ENCODE measurements at regions not wholly inside any gene's neighbourhood (a gene's known extent, or its start where the extent isn't known, plus 50 kb on each side); places are given as distances from the start of the nearest gene placed in this dataset.

DNA sequence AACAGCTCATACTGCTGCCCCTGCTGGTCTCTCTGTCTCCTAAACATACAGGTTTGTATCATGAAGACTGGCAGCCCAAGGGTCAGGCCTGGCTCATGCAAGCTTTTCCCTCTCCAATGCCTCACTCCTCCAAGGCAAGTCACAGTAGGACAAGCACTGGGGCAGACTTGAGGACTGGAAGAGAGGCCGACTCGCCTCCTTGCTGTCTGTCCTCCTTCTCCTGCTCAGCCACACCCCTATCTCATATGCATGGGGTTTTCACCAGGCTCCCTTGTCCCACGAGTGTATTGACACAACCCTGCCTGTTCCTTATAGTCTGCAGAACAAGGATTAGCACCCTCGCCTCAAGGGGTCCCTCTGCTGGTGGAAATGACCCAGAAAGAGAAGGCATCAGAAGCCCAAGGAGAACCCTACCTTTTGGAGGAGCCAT, 223.7 kb downstream of the SOX11 start:
- peak; percentile 8 for DNase-seq (ENCODE audit: low read depth)

DNA sequence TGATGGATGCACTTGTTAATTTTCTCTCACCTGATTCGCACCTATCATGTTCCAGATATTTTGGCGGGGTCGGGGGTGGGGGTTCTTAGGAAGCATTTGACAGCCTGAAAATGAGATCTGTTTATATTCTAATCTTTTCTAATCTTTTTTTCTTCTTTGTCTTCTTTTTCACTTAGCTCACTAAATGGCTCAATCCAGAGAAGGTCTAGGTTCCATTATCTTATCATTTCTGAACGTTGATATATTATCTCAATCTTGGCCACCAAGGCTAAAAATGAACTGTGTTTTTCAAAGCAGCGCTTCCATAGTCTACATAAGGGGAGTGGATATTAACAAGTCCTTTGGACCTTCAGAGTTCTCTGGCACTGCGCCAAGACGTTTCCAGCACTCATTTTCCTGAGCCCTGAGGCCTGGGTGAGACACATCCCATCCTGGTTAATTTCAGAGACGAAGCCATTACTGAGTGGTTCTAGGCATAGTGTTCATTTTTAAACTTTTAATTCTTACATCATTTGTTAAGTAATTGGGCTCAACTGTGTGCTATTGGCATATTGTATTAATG, 229.0 kb downstream of the SOX11 start:
- no peak for DNase-seq (ENCODE audit: low read depth)

DNA sequence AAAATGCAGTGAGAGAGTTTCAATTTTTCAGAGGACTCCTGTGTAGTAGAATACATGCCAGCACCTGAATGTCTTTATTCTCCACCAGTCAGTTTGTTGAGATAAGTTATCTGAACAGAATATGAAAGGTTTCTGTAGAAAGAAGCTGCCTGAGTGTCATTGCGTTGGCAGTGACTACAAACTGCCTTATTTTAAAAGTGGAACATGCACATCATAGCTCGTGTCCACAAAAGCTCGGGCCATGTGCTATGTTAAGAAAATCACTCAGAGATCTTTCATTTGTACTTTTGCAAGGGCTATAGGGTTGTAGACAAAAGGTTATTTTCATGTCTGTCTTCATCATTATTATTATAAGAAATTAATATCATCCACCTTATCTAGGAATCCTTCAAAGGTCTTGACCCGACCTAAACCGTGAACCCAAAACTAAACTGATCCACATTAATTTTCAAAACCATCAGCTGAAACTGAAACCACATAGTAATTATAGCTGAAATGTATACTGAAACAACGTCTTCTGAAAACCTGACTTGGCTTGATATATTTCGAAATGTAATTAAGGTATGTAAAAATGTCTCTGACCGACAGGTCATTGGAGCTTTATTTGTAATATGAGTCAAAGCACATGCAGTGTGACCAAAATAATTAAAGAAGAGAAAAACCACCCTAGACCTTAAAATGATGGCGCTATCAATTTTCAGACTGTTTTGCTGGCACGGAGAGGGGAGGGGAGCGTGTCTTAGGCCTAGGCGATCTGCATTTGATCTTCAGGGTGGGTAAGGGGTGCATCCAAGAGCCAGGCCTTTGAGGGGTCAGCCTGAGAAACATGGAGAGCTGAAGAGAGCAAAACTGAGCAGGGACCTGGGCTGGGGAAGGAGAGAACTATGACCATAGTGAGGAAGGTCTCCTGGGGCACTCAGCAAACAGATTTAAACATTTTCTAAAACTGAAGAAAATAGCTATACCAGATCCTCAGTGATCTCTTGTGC, 232.1 kb downstream of the SOX11 start:
- no peak for DNase-seq (ENCODE audit: low read depth)

DNA sequence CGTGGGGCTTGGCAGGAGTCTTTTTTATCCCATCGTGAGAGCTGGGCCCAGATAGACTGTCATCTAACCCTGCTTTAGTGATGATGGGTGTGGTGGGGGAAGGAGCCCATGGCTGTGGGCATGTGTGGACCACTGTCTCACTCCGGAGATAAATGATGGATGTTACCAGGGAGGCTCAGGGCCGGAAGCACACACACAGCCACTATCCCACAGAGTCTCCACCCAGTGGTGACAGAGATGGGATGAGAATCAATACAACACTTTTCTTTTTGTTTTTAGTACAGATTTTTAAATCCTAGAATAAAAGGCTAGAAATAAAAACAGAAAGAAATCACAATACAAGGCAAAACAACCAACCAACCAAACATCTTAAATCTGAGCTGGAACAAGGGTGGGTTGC, 233.4 kb downstream of the SOX11 start:
- no peak for DNase-seq (ENCODE audit: low read depth)

DNA sequence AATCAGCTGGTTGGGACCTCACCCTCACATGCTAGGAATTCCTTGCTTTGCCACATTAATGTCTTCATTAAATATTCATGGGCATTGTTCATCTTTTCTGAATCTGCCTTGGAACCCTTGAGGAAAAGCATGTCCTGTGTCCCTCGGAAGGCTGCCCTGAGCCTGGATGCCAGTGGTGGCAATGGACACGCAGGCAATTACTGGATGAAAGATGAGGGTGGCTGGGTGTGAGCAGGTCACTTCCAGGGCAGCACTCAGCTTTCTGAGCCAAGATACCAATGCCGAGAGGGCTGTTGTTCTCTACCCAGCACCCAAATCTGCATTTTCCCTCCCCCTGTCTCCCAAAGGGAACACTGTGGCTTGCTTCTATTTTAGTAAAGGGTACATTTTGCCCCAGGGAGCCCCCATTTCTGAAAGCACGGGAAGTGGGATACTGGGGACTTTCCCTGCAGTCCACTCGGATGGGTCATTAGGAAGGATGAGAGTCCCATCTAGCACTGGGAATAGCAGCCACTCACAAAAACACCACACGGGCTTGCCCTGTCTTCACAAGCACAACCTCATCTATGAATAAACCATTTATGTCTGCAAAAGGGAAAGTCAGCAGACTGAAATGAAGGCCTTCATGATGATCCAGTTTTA, 234.8 kb downstream of the SOX11 start:
- DNase-seq (ENCODE audit: low read depth), result no peak

DNA sequence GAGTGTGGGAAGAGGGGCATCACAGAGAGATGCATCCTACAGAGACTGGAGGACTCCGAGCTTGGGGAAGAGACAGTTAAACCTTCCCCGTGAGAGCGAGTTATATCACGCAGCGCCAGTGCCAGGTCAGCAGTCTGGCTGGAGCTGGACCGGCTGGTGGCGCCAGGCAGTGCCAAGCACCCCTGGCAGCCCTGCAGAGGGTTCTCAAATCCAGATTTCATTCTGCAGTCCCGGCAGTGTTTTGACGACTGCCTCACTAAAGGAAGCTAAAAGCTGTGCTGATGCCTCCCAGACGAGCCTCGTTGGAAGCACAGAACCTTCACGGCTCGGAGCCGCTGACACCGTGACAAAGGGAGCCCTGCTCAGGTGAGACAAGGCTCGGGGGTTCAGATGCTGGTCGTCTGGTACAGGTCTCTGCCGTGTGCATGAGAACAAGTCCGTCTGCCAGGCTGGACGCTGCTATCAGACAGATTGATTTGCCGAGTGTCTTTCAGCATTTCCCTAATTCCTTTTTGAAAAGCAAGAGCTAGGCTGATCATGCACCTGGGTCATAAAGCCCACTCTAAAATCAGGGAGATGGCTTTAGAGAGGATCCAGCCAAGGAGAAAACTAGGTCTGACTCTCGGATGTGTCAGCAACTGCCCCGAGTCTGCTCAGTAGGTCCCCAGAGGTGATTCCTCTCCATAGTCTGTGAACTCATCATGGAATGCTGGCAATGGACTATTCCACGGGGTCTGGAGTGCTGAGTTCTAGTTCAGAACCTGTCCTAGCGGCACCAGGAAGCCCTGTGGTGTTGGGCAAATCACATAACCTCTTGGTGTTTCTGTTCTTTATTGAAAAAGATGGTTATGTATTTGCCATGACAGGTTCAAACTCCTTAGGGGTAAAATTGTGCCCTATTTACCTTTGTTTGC, 240.6 kb downstream of the SOX11 start:
- no peak for DNase-seq (ENCODE audit: low read depth)

DNA sequence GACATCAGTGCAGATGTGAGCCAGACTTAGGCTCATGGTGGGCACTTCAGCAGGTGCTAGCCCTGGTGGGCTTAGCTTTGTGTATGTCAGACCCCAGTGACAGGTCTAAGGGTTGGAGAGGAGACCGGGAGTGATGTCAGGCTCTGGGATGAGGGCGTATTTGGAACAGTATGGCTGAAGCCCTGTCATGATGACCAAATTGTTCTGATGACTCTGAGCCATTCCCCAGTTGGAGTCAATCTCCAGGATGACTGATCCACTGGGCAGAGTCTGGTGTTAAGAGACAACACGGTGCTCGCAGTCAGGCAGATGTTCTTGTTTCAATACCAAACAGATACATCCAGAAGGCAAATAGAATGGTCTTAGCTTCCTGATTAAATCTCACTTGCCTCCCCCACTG, 241.5 kb downstream of the SOX11 start:
- no peak for DNase-seq (ENCODE audit: low read depth)

DNA sequence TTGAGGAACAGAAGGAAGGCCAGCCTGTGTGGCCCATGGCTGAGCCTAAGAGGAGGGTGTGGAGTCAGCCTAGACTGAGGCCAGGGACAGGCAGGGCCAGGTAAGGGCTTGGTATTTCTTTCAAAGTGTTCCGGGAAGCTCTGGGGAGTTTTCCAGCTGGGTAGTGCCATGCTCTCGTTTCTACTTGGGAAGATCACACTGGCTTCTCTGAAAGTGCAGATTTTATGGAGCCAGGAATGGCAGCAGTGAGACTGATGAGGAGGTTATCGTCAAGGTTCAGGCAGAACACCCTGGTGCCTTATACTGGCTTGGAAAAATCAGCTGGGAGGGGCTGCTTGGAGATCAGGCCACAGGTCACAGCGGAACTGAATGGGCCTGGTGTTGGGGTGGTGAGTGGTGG, 245.1 kb downstream of the SOX11 start:
- no peak for DNase-seq (ENCODE audit: low read depth)

DNA sequence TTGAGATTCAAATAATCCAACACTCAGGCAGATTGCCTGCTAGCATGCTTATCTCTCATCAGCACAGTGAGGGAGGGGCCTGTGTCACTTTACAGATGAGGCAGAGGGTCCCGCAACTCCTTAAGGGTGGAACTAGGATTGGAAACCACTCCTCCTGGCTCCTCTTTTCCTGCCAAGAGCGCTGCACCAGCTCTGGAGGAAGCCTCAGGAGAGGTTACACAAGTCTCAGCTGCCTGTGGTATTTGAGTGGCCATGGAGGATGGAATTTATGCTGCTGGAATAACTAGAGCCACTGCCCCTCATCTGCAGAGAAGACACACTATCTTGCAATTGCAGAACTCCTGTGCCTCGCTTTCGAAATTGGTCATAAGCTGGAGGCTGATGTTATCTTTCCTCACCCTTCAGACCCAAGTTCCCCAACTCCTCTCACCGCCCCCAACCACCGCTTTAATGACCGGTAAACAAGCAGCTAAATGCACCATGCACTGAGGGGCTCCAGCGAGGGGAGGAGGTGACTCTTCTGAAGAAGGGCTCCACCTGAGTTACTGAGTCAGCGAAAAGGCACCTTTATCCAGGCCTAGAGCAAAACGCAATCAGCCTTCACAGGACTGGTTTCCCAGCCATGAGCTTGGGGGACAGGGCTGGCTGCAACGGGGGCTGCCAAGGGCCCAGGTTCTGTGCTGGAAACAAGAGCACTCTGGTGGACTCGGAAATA, 245.8 kb downstream of the SOX11 start:
- no peak for DNase-seq (ENCODE audit: low read depth)

DNA sequence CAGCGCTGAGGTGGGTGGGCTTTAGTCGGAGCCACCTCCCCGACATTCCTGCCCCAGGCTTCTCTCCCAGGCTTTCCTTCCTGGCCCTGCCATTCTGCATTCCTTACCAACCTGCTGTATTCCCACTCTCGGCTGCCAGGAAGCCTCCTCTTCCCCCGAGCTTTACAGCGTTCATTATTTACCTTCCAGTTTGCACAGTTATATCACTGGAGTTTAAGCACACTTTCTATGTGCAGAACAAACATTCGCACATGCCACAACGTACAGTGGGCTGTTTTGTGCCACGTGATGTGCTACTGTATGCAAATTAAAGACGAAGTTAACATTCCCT, 246.3 kb downstream of the SOX11 start:
- DNase-seq (ENCODE audit: low read depth), result no peak

DNA sequence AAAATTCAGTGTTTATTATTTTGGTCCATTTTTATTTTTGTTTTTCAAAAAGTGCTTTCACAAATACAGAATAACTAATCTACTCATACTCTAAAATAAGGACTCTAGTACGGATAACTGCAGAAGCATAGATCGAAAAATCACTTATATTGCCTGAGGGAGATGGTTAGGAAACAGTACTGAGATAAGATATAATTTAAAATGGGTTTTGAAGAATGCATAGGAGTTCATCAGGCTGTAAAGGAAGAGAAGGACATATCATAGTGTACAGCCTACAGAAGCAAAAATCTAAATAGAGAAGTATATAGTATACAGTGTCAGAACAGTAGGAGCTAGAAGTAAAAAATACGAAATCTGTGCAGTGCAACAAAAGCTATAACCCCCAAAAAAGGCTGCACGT, 247.4 kb downstream of the SOX11 start:
- DNase-seq (ENCODE audit: low read depth), result no peak

DNA sequence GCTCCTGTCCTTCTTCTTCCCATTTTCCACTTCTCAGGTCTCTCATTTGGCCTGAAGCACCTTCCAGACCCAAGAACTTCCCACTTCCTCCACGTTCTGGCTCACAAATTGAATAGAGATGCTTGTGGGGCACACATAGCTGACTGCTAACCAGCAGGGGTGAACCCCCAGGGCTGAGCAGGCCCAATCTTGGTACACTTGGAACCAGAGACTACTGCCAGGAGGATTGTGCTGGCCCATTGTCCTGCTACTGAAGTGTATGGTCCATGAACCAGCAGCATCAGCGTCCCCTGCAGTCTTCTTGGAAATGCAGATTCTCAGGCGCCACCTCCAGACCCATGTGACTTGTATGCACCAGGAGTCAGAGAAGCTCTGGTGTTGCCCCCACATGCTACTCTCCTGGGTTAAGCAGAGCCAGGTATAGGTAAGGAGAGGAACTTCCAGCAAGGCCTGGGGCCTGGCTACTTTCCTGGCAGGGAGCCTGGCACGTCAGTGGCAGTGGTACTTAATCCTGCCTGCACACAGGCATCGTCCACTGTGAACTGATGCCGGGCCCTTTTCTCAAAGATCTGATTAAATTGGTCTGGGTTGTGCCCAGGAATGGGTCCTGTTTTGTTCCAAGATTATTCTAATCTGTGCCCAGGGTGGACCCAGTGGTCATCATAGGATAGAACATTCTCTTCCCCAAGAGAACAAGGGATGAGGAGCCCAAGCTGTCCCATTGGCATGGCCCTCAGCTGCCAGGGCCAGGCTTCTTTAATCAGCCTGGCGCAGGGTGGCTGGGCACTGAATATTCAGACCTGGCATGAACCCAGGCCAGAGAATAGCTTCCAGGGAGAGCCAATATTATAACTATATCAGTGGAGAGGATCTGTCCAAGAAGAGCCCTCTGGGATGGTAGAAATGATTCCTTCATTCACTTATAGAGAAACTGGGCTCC, 248.7 kb downstream of the SOX11 start:
- DNase-seq (ENCODE audit: low read depth), result no peak

DNA sequence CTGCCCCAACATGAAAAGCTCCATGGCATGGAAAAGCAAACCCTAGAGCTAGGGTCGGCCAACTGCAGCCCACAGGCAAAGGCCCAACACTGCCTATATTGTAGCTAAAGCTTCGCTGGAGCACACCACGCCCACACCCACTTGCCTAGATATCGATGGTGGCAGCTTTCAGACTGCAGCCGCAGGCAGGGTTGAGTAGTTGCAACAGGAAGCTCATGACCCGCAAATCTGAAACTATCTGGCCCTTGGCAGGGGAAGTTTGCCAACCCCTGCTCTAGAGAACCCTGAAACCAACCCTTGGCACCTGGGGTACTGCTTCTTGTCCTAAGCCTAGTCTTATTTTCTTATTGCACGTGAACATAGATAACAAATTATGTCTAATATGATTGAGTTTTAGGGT, 250.0 kb downstream of the SOX11 start:
- no peak for DNase-seq (ENCODE audit: low read depth)

DNA sequence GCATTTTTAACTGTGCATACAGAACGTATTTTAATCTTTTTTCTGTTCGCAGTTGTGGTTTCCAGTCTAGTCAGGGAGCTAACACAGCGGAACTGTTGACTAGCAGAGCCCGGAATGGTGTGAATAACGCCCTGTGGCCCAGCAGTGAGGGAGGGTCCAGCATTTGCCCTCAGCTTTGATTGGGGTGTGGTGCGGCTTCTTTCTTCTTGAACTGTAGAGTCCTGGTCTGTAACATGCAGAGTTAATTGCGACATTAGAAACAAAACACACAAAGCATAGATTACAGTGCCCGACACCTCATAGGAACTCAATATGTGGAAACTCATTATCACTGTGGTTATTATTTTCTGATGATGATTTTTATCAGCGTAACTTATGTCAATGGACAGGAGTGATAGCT, 253.6 kb downstream of the SOX11 start:
- no peak for DNase-seq (ENCODE audit: low read depth)

DNA sequence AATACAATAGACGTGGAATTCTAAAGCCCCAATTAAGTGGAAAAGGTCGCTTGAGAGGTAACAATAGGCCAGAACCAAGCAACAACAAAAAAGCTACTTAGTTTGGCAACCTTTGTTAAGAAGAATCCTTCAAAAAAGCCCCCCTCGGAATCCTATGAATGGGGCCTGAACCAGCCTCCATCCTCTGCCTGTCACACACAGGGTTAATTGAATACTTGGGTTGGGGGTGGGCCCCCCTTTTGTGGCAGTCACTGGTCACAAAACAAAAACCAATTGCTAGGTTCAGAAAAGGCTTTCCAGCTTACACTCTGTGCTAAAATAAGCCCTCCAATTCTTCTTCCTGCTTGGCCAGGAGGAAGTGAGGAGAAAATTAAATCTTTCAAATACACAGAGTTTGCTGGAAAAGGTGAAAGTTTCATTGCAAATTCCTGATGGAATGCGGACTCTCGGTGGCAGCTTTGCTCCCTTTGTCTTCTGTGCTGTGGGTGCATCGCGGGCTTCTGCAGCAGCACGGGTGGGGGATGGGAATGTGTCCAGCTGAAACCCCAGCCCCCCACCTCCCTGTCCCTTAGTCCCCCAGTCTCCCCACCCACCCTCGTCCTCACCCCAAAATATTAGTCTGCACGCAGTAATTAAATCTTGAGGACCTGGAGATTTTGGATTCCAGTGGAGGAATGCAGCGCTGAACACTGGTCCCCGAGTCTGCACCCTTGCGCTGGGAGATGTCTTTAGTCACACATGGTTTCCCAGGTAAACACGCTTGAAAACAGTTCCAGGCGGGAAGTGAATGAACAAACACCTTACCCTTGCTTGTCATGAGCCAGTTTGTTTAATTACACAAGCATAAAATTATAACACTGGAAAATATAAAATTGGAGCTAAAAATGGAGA, 254.3 kb downstream of the SOX11 start:
- no peak for DNase-seq (ENCODE audit: low read depth)

DNA sequence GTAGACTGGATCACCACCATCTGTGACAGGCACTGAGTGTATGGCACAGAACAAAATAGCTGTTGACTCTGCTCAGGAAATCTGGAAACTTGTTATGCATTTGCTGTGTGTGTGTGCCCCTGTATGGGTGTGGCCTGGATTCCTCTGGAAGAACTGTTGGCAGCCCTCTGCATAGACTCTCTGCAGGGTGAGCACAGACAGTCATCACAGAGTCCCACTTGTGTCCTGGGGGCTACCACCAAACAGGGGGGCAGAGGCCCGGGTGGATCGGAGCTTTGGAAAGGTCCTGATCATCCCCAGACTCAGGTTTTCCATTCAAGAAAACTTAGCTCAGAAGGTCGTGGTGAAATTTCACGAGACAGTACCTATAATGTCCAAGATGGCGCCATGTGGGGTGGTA, 258.6 kb downstream of the SOX11 start:
- DNase-seq (ENCODE audit: low read depth), result no peak

DNA sequence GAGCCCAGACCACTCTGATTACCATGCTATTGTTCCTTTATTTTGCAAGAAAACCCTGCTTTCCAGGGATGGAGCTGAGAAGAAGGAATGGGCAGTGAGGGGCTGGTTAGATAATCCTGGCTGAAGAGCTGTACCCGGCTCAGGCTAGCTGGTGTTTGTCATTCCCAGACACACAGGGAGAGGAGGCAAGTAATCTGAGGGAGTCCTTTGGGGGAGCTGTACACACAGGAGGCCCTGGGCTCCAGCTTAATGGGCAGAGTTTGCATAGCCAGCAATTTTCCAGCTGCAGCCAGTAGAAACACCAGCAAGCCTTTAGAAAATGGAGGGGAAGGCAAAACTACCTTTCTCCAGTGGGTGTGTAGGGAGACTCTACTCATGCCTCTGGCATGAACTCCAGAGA, 259.3 kb downstream of the SOX11 start:
- no peak for DNase-seq (ENCODE audit: low read depth)

DNA sequence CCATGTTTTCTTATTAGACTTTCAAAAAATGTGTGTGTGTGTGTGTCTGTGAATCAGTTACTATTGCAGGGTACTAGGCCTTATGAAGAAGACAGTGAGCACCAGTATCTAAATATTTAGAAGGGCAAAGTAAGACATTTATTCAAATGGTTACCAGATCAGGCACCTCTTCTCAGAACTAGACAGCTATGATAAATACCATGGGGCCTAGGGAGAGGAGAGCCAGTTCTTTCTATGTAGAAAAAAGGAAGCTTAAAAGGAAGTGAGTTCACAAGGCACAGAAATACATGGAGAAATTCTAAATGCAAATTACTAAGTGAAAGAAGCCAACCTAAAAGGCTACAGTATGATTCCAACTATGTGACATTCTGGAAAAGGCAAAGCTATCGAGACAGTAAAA, 261.3 kb downstream of the SOX11 start:
- no peak for DNase-seq (ENCODE audit: low read depth)

DNA sequence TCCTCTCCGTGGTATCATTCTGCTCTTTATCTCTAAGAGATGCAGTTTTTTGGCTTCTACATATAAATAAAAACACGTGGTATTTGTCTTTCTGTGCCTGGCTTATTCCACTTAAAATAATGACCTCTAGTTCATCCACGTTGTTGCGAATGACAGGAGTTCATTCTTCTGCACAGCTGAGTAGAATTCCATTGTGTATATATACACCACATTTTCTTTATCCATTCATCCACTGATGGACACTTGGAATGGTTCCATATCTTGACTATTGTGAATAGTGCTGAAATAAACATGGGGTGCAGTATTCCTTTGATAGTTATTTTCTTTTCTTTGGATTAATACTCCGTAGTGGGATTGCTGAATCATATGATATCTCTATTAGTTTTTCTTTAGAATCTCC, 262.3 kb downstream of the SOX11 start:
- DNase-seq (ENCODE audit: low read depth), result no peak
